ENCODE measurements at regions not wholly inside any gene's neighbourhood (a gene's known extent, or its start where the extent isn't known, plus 50 kb on each side); places are given as distances from the start of the nearest gene placed in this dataset.
A peak's percentile ranks its signal among the peaks of the same experiment; 100 is the strongest.

GRCh38 chr10:78643513-78643912 is 425.3 kb upstream of the ZMIZ1 start:
- peaks cover 0 to 16% (median 0%) of the 10 kb centered on the region in 9 donors for H3K4me1 ChIP-seq
- TF ChIP-seq, protein P1, sequence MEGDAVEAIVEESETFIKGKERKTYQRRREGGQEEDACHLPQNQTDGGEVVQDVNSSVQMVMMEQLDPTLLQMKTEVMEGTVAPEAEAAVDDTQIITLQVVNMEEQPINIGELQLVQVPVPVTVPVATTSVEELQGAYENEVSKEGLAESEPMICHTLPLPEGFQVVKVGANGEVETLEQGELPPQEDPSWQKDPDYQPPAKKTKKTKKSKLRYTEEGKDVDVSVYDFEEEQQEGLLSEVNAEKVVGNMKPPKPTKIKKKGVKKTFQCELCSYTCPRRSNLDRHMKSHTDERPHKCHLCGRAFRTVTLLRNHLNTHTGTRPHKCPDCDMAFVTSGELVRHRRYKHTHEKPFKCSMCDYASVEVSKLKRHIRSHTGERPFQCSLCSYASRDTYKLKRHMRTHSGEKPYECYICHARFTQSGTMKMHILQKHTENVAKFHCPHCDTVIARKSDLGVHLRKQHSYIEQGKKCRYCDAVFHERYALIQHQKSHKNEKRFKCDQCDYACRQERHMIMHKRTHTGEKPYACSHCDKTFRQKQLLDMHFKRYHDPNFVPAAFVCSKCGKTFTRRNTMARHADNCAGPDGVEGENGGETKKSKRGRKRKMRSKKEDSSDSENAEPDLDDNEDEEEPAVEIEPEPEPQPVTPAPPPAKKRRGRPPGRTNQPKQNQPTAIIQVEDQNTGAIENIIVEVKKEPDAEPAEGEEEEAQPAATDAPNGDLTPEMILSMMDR (IDR thresholded peaks at IDR 0.05) = no peak
- H3K27me3 ChIP-seq = no peaks in the 10 kb centered on the region
- no peak overlapping the region for H3K27ac ChIP-seq
- intact Hi-C loops (cut with DNase I) = no loop called here
- H3K9me3 ChIP-seq = peaks cover 0 to 9% (median 0%) of the 10 kb centered on the region in 11 donors
- DNase-seq (no peak), ATAC-seq (no peak)
- no peak overlapping the region for H3K4me3 ChIP-seq
- 86% methylated on average over 4 of the region's 4 CpGs for WGBS, 2 donors
- no peaks in the 10 kb centered on the region for H3K36me3 ChIP-seq

DNA sequence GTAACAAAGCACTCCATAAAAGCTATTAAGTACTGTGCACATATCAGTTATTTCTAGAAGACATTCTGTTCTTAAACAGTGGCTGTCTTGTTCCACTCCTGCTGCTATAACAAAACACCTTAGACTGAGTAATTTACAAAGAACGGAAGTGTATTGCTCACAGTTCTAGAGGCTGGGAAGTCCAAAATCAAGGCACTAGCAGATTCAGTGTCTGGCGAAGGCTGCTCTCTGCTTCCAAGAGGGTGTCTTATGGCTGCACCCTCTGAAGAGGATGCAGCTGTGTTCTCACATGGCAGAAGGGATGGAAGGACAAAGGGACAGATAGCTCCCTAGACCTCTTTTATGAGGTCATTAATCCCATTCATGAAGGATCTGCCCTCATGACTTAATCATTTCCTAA is 424.2 kb upstream of the ZMIZ1 start:
- Histone ChIP-seq H3K27ac (no peak overlapping the region), H3K36me3 (no peaks in the 10 kb centered on the region), H3K27me3 (no peaks in the 10 kb centered on the region), H3K4me3 (no peak overlapping the region), H3K9me3 (peaks cover 0 to 9% (median 0%) of the 10 kb centered on the region in 11 donors), H3K4me1 (peaks cover 0 to 16% (median 0%) of the 10 kb centered on the region in 9 donors)
- ATAC-seq (no peak), DNase-seq (no peak)
- TF ChIP-seq, protein P1 (IDR thresholded peaks at IDR 0.05) = no peak
- intact Hi-C loops (cut with DNase I) = no loop called here
- WGBS, 2 donors = 95 to 96% methylated on average over 2 of the region's 2 CpGs

DNA sequence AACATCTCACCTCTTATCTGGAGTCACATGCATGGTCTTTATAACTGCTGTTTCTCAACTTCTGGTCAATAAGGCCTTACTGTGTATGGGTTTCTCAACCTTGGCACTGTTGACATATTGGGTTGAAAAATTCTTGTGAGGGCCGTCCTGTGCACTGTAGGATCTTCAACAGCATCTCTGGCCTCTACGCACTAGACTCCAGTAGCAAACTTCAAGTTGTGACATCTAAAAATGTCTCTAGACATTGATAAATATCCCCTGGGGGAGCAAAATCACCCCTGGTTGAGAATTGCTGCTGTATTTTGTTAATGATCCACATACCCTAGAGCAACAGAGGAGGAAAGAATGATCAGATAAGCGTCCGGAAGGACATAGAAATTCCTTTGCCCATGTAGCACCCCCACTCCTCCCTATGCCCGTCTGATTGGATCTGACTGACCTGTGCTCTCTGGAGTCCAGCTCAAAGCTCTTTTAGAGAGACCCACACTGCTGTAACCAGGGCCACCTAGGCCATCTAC is 423.5 kb upstream of the ZMIZ1 start:
- Histone ChIP-seq H3K4me1 (peaks cover 0 to 16% (median 0%) of the 10 kb centered on the region in 9 donors), H3K9me3 (peaks cover 0 to 9% (median 0%) of the 10 kb centered on the region in 11 donors), H3K27ac (no peak overlapping the region), H3K36me3 (no peaks in the 10 kb centered on the region), H3K4me3 (no peak overlapping the region), H3K27me3 (no peaks in the 10 kb centered on the region)
- WGBS, 2 donors = 91 to 94% methylated on average over 5 of the region's 5 CpGs
- ATAC-seq (no peak), DNase-seq (no peak)
- TF ChIP-seq, protein P1 (IDR thresholded peaks at IDR 0.05) = no peak
- intact Hi-C loops (cut with DNase I) = no loop called here

DNA sequence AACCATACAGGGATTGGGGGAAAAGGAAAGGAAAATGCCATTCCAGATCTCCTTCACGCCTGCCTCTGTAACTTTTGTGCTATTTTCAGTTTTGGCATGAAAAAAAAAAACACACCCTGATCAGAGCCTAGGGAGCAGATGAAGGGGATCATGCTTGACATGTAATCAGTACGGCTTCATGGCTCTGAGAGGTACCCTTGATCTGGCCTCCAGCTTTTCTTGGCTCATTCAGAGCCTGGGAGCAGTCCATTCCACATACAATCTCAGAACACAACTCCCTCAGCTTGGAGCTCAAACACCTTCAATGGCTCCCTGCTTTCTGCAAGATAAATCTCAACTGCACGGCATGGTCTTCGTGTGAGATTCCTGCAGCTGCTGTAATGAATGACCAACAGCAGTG is 422.8 kb upstream of the ZMIZ1 start:
- peak in 1 of 8 donors; percentile 38 for ATAC-seq
- Histone ChIP-seq H3K27ac (no peak overlapping the region), H3K9me3 (peaks cover 0 to 9% (median 0%) of the 10 kb centered on the region in 11 donors), H3K4me1 (peaks cover 0 to 15% (median 0%) of the 10 kb centered on the region in 9 donors), H3K4me3 (no peak overlapping the region), H3K36me3 (no peaks in the 10 kb centered on the region), H3K27me3 (no peaks in the 10 kb centered on the region)
- intact Hi-C loops (cut with DNase I) = no loop called here
- WGBS, 2 donors = 84% methylated on average over 4 of the region's 4 CpGs
- DNase-seq = no peak
- TF ChIP-seq, protein P1 (IDR thresholded peaks at IDR 0.05) = no peak
